NCI-H2029 (cell line): ENCODE measurements at regions not wholly inside any gene's neighbourhood (a gene's known extent, or its start where the extent isn't known, plus 50 kb on each side); places are given as distances from the start of the nearest gene placed in this dataset.
"Not testable (repeated sequence)": the region's sequence is repeated elsewhere in the genome, so short reads cannot be mapped to it uniquely, and the experiment has no call there.

ENCODE experiments used
- DNase-seq: peaks from one replicate; lab custom pipeline; 2025; lab: John Stamatoyannopoulos, UW

DNA sequence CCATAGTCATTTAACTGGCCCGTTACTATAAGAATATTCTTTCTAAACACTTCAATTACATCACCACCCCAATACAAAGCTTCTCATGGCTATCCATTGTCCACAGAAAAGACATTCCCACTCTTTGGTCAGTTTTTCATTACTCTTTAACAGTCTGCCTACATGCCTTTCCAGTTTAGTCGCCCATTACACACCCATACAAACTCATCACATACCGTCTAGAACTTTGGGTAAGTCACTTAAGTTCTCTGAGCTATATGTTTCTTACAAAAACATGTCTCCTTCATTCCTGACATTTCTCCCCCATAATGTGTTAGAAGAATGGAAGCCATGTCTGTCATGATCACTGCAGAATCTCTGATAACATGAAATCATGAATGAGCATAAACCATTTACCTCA, 108.2 kb upstream of the STK17B start:
- no peak for DNase-seq

DNA sequence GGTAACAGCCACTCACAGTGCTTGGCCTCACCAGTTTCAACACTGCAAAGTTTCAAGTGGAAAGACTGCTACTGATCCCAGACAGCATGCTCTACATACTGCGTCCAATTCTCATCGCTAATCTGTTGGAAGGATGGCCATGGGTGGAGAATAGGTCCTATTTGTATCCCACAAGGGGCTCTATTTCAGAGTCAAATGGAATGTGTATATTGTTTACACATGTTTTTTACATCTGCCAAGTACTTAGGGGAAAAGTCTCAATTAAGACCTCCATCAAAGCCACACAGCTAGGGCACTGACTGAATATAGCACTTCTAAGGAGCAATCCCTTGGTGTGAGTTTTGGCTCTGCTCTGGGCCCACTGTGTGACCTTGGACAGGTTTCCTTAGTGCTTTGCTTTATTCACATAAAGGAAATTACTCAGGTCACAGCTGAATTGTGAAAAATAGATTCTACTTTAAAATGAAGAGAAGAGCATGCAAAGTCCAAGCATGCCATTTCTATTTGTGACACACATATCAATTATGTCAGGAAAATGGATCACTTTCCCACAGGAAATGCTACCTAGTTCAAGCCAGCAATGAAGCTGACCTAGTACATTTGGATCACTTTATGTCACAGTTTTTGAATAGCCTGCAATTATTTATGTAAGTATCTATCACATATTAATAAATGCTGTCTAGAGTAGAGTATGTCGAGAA, 112.9 kb upstream of the STK17B start:
- no peak for DNase-seq

DNA sequence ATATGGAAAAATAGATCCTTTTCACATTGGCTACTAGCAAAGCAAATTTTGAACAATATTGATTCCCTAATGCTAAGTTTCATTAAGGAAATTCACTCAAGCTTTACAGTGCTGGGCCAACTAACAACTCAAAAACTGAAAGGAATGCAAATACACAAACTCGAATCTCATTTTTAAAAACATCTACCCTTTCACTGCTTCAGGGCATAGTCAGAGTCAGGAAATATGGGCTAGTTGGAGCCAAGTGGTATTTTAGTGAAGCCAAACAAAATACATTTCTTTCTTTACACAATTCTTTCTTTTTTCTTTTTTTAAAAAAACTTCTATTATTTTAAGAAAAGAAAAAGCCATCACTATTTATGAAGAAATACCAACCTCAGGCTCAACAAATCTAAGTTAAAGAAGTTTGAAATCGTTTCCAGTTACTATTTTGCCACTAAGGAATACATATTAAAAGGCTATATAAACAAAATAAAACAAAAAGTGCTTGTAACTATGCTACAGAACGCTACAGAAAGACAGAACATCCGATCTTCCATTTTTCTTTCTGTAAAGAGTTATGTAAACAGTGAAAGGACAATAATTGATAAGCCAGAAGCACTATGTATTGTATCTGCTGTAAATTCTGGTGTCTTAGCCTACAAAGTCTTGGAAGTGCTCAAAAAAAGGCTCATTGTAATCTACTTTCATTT, 113.6 kb upstream of the STK17B start:
- DNase-seq = no peak

DNA sequence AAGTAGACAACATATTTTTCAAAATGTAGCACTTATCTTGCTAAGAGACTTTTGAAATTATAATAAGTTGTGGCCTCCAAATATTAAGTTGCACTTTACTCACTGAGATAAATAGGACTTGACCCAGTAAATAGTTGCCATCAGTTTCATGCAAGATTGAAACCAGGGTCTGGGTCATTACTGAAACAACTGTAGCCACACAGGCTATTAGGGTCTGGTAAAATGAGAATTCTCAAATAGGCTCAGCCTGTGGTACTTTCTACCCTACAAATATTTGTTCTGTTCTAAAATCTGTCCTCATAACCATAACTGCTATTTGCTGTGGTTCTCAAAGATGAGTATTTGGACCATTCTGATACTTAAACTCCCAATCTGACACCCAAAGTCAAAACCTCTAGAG, 115.4 kb upstream of the STK17B start:
- no peak for DNase-seq

DNA sequence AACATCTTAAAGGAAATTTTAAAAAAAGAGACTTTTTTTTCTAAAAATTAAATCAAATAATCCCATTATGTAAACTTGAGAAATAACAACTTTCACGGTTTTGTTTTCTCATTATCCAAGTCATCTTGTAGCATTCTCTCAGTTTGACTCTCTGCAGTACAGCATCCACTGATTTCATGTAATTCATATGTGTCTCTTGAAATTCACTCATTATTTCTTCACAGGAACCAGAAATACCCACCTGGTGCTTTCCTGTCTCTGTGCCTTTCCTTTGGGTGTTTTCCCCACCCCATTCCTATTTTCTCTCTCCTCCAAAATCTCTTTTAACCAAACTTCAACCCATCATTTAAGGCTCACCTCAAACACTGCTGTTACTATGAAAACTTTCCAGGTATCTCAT, 116.1 kb upstream of the STK17B start:
- no peak for DNase-seq

DNA sequence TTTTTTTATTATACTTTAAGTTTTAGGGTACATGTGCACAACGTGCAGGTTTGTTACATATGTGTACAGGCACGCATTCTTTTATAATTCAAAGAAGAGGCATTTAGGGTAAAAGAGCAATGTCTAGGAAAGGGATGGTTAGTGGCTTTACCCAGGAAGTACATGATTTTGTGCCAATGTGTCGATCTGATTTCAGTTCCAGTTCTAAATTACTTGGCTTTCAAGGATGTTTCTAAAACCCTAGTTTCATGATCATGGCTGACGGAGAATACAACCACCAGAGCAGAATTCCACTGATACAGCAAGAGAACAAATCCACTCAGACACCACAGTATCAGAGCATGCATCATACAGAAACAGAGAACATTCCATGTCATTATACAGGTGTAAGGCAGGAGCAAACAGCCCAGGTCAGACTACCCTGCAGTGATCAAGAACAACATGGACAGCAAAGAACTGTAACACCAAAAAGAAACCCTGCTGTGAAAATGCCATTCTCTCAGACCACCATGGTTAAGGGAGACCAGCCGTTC, 116.7 kb upstream of the STK17B start:
- DNase-seq = no peak

DNA sequence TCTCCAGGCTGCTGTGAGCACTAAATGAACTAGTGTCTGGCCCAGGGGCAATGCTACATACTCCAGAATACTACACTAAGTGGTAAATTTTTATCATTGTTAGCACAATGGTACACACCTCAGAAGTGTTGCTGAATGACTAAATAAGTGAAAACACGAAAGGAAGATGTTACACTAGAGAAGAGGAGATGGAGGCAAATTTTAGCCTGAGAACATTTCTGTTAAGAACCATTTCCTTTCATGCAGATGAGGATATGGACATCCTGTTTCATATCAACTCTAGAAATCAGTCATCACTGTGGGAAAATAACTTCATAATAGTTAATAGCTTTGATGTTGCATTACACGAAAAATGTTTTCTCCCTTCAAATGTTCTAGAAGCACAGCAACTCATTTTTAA, 117.6 kb upstream of the STK17B start:
- DNase-seq = no peak

DNA sequence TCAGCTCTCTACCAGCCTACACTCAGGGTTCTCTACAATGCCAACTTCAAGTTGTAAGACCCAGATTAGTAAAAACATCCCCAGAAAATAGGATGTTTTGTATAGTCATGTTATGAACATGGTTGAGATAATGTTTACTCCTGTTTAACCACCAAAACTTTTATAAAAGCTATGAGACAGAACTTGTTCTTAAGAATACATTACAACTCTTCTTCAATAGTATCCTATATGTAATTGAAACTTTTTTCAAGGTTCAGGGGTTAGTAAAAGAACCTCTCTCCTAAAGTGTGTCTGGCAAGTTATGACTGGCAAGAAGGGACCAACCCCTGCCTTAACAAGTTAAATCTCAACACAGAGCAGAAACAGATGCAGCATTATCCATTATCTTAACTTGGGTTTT, 118.8 kb upstream of the STK17B start:
- no peak for DNase-seq

DNA sequence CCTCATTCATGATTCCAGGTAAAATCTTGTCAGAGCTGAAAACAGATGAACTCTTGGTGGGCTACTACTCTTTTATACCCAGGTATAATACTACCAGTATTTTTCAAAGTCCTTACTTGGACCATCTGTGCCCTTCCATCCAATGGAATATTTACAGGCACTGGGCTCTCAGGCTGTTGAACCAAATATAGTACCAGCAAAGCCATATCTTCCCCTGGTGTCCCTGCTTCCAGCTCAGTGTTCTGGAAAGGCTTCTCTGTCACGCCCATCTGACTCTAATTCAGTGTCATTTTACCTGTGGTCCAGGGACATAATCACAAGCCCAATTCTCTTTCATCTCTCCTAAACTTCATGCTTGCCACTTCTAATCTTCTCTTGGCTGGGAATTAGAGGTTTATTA, 119.2 kb upstream of the STK17B start:
- no peak for DNase-seq

DNA sequence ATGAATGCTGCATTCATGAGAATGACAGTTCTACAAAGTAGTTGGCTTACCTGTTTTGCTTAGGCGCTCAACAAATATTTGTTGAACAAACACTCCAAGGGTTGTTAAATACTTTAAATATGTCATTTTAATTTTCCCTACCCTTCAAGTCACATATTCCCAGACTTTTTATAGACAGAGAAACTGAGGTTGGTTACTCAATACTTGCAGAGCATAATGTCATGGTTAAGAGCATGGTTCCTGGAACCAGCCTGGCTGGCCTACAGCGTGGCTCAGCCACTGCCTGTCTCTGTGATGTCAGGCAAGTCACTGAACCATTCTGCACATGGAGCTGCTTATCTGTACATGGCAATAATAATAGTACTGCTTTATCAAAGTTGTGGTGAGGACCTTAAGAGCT, 120.0 kb upstream of the STK17B start:
- DNase-seq = no peak

DNA sequence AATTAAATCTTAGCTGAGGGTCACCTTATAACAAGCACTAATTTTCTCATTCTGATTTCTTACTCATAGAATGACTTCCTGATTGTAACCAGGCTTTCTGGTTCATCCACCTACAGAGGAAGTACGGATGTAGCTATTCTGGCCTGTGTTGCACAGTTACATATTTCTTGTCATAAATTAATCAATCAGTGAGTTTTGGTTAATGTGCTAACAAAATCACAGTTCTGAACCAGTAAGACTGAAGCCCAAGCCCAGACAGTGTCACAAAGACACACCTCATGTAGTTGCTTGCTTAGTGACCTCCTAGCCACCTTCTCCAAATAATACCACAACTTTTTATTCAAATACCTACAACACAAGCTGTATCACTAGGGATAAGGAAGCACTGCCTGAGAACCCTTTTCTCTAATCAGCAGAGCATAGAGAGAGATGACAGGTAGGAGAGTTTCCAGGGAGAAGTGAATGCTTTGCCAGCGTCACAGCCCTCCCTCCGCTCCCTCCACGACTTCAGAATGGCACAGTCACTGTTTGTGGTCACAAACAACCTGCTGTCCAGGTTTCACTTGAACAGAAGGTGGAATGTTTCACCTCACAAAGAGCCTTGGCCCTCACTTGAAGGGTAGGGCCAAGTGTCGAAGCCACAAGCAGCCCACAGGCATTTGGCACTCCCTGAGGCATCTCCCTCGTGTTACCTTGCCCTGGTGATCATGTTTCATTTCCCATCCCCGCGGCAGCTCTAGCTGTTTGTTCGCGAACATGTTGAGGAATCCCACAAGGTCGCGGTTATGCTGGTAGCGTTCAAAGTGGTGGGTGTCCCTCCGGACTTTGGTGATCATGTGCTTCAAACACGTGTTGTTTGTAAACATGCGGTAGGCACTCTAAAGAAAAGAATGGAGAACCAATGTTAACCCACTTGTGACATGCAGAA, 120.8 kb upstream of the STK17B start:
- DNase-seq = peak; percentile 57

DNA sequence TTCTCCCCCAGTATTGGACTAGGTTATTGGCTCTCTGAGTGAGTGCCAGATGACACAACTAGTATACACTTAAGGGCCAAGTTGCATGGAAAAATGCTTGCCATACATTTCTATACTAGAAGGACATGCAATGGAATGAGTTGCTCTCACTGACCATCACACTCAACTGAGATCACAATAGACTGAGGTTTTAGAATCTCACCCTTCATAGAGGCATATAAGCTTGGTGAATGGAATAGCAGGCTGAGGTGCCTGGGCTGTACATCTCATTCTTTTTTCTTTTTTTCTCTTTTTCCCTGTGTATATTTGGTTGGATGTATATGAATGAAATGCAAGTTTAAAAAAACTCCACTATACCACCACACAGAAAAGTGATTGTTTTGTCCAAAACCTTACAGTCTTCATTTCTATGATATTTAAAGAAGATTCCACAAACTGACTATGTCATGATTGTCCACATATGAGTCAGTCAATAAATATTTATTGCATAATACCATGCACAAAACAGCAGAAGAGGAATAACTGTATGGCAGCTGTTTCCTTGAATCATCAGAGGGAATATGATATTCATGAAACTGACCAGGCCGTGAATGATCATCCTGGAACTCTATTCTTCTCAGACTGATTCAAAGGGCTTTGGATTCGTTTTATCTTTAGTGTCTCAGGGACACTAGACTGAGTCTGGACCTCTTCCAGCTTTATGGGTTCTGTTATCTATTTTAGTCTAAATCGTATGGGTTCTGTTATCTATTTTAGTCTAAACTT, 122.6 kb upstream of the STK17B start:
- no peak for DNase-seq

DNA sequence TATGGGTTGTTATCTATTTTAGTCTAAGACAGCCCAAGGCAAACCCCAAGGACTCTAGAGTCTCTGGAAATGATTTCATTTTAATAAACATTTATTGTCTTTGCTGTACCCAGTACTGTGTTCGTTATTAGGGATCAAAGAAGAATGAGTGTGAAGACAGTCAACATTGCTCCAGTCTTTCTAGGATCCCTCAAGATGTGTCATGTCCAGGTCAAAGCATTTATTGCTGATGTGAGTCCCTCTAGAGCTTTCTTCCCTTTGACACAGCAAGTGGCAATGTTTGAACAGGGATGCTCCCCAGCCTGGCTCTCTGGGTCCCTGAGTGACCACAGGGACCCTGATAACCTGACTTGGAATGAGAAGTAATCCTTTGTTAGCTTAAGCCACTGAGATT, 123.1 kb upstream of the STK17B start:
- no peak for DNase-seq

DNA sequence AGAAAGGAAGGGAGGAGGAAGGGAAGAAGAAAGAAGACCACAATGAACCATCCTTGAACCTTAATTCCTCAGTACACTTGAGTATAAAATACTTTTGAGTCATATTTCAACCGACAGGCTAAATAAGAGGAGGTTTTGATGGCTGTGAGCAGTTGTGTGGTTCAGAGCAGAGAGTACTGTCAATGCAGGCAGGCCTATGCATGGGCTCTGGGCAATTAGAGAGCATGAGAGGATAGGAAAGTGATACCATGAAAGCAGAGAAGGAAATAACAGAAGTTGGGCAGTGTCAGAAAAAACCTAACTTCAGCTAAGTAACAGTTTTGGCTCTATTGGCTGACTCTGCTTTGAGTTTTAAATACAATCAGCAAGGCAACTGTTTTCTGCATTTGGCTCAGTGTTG, 123.6 kb upstream of the STK17B start:
- DNase-seq = no peak

DNA sequence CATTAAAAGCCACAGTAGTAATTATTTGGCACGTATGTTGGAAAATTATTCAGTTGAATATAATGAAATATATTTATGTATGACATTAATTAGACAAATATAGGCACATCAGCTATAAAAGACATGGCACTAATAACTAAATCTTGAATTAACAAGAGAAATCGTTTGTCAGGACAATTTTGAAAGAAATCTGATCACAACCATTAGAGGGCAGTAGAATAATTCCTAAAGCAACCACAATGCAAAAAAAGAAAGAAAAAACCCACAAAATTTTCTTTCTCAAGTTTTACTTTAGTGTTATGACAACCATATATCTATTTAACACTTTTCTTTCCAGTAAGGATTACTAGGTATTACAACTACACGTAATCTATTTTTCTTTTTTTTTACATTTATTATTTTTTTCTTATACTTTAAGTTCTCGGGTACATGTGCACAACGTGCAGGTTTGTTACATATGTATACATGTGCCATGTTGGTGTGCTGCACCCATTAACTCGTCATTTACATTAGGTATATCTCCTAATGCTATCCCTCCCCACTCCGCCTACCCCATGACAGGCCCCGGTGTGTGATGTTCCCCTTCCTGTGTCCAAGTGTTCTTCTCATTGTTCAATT, 126.8 kb upstream of the STK17B start:
- DNase-seq = not testable (repeated sequence)

DNA sequence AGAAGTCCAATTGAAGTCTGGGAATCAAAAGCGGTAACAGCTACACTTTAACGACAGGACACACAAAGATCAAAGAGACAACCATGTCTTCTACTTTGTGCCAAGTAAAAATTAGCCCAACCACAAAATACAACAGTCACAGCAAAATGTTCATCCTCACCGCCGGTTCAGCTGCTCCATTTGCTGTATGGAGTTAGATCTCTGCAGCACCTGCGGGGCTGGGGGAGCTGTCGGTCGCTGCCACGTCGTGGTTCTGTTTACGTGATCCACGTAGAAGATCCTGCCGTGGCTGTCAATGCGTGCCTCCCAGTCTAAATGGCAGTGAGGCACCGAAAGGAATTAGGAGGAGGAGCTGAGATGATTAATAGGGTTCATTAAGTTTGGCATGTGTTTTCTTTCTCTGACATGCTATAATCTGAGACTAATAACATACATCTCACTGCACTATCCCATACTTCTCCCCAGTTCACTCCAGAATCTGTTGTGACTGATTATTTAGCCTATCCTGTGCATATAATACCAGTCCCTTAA, 136.5 kb upstream of the STK17B start:
- DNase-seq = no peak

DNA sequence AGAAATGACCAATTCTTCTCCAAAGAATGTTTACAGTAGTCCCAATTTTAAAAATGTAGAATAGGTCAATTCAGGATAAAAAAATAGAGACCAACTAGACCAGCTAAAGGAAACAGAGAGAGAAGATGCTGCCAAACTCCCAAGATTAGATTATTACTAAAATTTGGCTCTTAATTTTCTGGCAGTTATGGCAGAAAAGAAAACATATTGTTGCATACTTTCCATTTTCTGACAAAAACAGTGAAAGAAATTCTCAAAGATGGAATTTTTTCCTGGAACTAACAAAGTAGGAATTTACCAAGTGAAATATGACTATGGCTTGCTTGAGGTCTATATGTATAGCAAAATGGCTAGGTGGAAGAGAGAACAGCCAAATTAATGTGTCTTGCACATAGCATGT, 138.3 kb upstream of the STK17B start:
- no peak for DNase-seq

DNA sequence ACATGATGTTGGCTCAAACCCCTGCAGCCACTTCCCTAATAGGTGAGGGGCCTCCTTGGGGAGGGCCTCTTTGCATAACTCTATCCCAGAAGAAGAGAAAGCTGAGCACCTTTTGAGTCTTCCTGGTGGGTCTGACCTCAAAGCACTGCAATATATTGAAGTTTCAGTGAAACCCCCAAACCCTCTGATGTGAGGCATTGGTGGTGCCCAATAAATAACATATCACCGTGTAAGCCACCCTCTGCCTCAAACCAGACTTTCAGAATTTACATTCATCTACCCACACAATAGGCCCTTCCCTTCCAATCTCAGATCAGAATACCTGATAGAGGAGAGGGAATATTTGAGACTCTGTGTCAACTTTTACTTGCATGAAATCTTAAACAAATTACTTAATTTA, 142.8 kb upstream of the STK17B start:
- DNase-seq = no peak

DNA sequence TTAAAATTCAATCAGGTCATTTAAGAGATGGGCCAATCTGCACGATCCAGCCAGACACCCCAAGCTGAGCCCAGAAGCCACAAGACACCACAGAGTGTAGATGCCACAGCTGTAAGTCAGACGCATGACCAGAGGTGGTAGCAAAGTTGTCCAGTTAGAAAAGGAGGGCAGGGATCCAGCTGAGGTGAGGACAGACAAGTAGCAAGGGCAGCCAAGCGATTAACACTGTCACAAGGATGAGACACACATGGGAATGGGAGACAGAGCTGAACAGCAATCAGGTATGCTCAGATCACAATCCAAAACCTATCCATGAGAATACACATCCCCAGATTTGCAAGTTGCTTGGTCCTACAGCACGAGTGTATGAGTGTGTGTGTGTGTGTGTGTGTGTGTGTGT, 143.4 kb upstream of the STK17B start:
- DNase-seq = no peak

DNA sequence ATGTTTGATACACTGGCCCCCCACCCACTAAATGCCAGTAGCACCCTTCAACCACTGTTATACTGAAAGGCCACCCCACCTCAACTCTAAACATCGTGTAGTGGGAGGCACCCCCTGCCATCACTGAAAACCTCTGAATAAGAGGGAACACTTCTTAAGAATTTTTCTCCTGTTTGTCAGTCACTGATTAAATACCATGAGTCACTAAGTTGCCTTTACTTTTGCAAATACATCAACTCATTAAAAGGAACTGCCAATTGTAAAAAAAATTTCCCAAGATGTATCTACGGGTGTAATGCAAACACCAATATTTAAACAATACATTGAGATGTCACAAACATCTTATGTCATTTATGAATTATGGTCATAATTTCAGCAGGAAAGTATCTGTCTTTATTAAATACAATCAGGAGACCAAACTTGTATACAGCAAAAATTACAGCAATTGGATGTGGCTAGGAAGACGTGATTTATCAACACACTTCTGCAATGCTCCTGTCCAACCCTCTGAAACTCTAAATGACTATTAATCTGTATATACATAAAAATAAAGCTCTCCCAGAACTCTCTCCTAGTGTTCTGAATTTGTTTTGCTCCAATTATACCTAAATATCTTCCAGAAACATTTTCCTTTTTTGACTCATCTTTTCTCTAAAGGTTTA, 144.1 kb upstream of the STK17B start:
- DNase-seq = no peak

DNA sequence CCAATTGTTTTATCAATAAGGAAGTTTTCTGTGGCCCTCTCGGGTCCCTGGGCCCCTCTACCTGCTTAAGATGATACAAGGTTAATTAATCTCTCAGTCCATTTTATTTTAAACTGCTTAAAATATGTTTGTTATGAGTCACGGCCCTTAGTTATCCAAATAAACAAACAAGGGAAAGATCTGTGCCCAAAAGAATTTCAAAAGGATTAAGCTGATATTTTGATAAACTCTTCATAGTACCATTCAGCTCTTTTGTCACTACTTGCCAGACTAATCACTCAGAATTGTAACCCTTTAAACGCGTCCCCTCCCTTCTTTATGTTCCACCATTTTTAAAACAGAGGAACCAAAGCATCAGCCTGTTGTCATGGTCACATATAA, 144.7 kb upstream of the STK17B start:
- DNase-seq = no peak
